ENCODE measurements at regions not wholly inside any gene's neighbourhood (a gene's known extent, or its start where the extent isn't known, plus 50 kb on each side); places are given as distances from the start of the nearest gene placed in this dataset.

GRCh38 chr7:28304290-28304689 is 108.0 kb upstream of the CREB5 start:
- TF ChIP-seq, protein P1, sequence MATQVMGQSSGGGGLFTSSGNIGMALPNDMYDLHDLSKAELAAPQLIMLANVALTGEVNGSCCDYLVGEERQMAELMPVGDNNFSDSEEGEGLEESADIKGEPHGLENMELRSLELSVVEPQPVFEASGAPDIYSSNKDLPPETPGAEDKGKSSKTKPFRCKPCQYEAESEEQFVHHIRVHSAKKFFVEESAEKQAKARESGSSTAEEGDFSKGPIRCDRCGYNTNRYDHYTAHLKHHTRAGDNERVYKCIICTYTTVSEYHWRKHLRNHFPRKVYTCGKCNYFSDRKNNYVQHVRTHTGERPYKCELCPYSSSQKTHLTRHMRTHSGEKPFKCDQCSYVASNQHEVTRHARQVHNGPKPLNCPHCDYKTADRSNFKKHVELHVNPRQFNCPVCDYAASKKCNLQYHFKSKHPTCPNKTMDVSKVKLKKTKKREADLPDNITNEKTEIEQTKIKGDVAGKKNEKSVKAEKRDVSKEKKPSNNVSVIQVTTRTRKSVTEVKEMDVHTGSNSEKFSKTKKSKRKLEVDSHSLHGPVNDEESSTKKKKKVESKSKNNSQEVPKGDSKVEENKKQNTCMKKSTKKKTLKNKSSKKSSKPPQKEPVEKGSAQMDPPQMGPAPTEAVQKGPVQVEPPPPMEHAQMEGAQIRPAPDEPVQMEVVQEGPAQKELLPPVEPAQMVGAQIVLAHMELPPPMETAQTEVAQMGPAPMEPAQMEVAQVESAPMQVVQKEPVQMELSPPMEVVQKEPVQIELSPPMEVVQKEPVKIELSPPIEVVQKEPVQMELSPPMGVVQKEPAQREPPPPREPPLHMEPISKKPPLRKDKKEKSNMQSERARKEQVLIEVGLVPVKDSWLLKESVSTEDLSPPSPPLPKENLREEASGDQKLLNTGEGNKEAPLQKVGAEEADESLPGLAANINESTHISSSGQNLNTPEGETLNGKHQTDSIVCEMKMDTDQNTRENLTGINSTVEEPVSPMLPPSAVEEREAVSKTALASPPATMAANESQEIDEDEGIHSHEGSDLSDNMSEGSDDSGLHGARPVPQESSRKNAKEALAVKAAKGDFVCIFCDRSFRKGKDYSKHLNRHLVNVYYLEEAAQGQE (IDR thresholded peaks at IDR 0.05) = no peak
- no peak for TF ChIP-seq POLR2A (IDR thresholded peaks at IDR 0.05; ENCODE audit: low read length)
- TF ChIP-seq, protein P2, sequence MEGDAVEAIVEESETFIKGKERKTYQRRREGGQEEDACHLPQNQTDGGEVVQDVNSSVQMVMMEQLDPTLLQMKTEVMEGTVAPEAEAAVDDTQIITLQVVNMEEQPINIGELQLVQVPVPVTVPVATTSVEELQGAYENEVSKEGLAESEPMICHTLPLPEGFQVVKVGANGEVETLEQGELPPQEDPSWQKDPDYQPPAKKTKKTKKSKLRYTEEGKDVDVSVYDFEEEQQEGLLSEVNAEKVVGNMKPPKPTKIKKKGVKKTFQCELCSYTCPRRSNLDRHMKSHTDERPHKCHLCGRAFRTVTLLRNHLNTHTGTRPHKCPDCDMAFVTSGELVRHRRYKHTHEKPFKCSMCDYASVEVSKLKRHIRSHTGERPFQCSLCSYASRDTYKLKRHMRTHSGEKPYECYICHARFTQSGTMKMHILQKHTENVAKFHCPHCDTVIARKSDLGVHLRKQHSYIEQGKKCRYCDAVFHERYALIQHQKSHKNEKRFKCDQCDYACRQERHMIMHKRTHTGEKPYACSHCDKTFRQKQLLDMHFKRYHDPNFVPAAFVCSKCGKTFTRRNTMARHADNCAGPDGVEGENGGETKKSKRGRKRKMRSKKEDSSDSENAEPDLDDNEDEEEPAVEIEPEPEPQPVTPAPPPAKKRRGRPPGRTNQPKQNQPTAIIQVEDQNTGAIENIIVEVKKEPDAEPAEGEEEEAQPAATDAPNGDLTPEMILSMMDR (IDR thresholded peaks at IDR 0.05) = no peak
- no peak for TF ChIP-seq HMGXB4 (CRISPR knock-in tag; IDR thresholded peaks at IDR 0.05; ENCODE audit: borderline replicate concordance)
- TF ChIP-seq, protein P3, sequence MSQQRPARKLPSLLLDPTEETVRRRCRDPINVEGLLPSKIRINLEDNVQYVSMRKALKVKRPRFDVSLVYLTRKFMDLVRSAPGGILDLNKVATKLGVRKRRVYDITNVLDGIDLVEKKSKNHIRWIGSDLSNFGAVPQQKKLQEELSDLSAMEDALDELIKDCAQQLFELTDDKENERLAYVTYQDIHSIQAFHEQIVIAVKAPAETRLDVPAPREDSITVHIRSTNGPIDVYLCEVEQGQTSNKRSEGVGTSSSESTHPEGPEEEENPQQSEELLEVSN (IDR thresholded peaks at IDR 0.05; ENCODE audit: borderline replicate concordance, low read depth) = no peak

Data from A549 (cell line).